Naive thymus-derived CD4-positive, alpha-beta T cell (primary cell): ENCODE measurements at regions not wholly inside any gene's neighbourhood (a gene's known extent, or its start where the extent isn't known, plus 50 kb on each side); places are given as distances from the start of the nearest gene placed in this dataset.

Experiments
- ATAC-seq: fragments of 150-1000 bp; cut with Tn5 transposase; 2 replicates; pipeline ENCODE4 v1.10.0; 2021; ENCODE audit warnings: mild to moderate bottlenecking, moderate library complexity
- CTCF ChIA-PET: fragments of 350-600 bp; sonication (Branson Sonifier 250); formaldehyde crosslinking; loops from one replicate; lab custom pipeline; 2021; ENCODE audit warnings: antibody characterized with exemption; lab: Charles Lee
- POLR2A ChIA-PET: fragments of 350-600 bp; sonication (Branson Sonifier 250); formaldehyde crosslinking; loops from one replicate; lab custom pipeline; 2021; ENCODE audit warnings: antibody characterized with exemption, inconsistent platforms; lab: Charles Lee
- DNase-seq, 9 donors: peaks; one replicate each; pipeline versions ENCODE4 v3.0.0 to v3.0.0-alpha.2; 2020 to 2022; ENCODE audit warnings: mixed read lengths in 1 of 9
- H3K27ac ChIP-seq: one replicate; pipeline ENCODE4 v1.7.0; 2013; ENCODE audit warnings: mild to moderate bottlenecking, low read depth, low read length, moderate library complexity
- H3K27me3 ChIP-seq, 2 donors: one replicate each; pipeline ENCODE4 v1.7.0; 2013; ENCODE audit warnings: low read length in 2 of 2, mild to moderate bottlenecking in 2 of 2, moderate library complexity in 2 of 2; ENCODE audit not compliant: control insufficient read depth in 2 of 2, insufficient read depth in 2 of 2
- H3K36me3 ChIP-seq, 3 experiments: 1 replicate in 2 of 3; 2 replicates in 1 of 3; pipeline ENCODE4 v1.7.0; 2013; ENCODE audit warnings: low read length in 3 of 3, mild to moderate bottlenecking in 3 of 3, moderate library complexity in 1 of 3; ENCODE audit not compliant: insufficient read depth in 3 of 3, control insufficient read depth in 2 of 3
- H3K4me1 ChIP-seq, 2 donors: one replicate each; pipeline ENCODE4 v1.7.0; 2013; ENCODE audit warnings: low read length in 2 of 2, mild to moderate bottlenecking in 2 of 2, moderate library complexity in 1 of 2; ENCODE audit not compliant: control insufficient read depth in 2 of 2, insufficient read depth in 2 of 2
- H3K4me3 ChIP-seq: 2 replicates; pipeline ENCODE4 v1.7.0; 2013; ENCODE audit warnings: mild to moderate bottlenecking, low read length
- H3K9me3 ChIP-seq, 3 experiments: 1 replicate in 2 of 3; 2 replicates in 1 of 3; pipeline ENCODE4 v1.7.0; 2013; ENCODE audit warnings: low read length in 3 of 3; ENCODE audit not compliant: control insufficient read depth in 2 of 3
- H3K27ac Mint-ChIP-seq, 9 donors: one replicate each; pipeline ENCODE4 v1.8.0; 2020 to 2022; ENCODE audit warnings: mixed read lengths in 9 of 9, mild to moderate bottlenecking in 8 of 9, moderate library complexity in 5 of 9, inconsistent platforms in 2 of 9
- H3K27me3 Mint-ChIP-seq, 5 donors: one replicate each; pipeline ENCODE4 v1.8.0; 2021 to 2022; ENCODE audit warnings: mixed read lengths in 5 of 5, mild to moderate bottlenecking in 1 of 5
- H3K36me3 Mint-ChIP-seq, 5 donors: one replicate each; pipeline ENCODE4 v1.8.0; 2020 to 2022; ENCODE audit warnings: mixed read lengths in 5 of 5, mild to moderate bottlenecking in 3 of 5, inconsistent platforms in 1 of 5
- H3K4me1 Mint-ChIP-seq, 7 donors: one replicate each; pipeline ENCODE4 v1.8.0; 2020 to 2022; ENCODE audit warnings: mixed read lengths in 7 of 7, mild to moderate bottlenecking in 3 of 7, inconsistent platforms in 1 of 7
- H3K4me3 Mint-ChIP-seq, 10 donors: one replicate each; pipeline ENCODE4 v1.8.0; 2020 to 2022; ENCODE audit warnings: mild to moderate bottlenecking in 10 of 10, mixed read lengths in 10 of 10, moderate library complexity in 6 of 10, inconsistent platforms in 2 of 10
- H3K9me3 Mint-ChIP-seq, 11 donors: one replicate each; pipeline ENCODE4 v1.8.0; 2020 to 2022; ENCODE audit warnings: mixed read lengths in 11 of 11, mild to moderate bottlenecking in 4 of 11, inconsistent platforms in 1 of 11, moderate library complexity in 1 of 11
- intact Hi-C, 2 donors: fragments of 100-400 bp; cut with micrococcal nuclease; formaldehyde crosslinking; loops; one replicate each; pipeline ENCODE4 v1.15.1; 2023

- no peaks in the 10 kb centered on the region for H3K36me3 Mint-ChIP-seq
- H3K27me3 Mint-ChIP-seq = peaks cover 5 to 14% (median 6%) of the 10 kb centered on the region in 5 donors
- no peaks in the 10 kb centered on the region for H3K4me1 Mint-ChIP-seq
- Histone ChIP-seq H3K27me3 (no peaks in the 10 kb centered on the region), H3K36me3 (no peaks in the 10 kb centered on the region), H3K9me3 (no peaks in the 10 kb centered on the region), H3K4me1 (no peaks in the 10 kb centered on the region), H3K27ac (no peak overlapping the region), H3K4me3 (no peak overlapping the region)
- ChIA-PET CTCF (no interaction called here), POLR2A (no interaction called here)
- DNase-seq (no peak), ATAC-seq (no peak)
- H3K9me3 Mint-ChIP-seq = peaks cover 0 to 3% (median 0%) of the 10 kb centered on the region in 11 donors
- intact Hi-C loops = no loop called here
- no peak overlapping the region for H3K27ac Mint-ChIP-seq
- peak overlapping the region in 1 of 10 donors; percentile 17 for H3K4me3 Mint-ChIP-seq
These were observed 64.3 kb downstream of the C9orf50 start for GRCh38 chr9:129556491-129557191.

- ChIA-PET CTCF (no interaction called here), POLR2A (no interaction called here)
- no peak overlapping the region for H3K27ac ChIP-seq
- H3K36me3 ChIP-seq = no peaks in the 10 kb centered on the region
- no peak overlapping the region for H3K4me3 Mint-ChIP-seq
- H3K9me3 Mint-ChIP-seq = peaks cover 0 to 3% (median 0%) of the 10 kb centered on the region in 11 donors
- peaks cover 0 to under 1% (median under 1%) of the 10 kb centered on the region in 7 donors for H3K4me1 Mint-ChIP-seq
- no peaks in the 10 kb centered on the region for H3K27me3 ChIP-seq
- intact Hi-C loops = no loop called here
- no peaks in the 10 kb centered on the region for H3K36me3 Mint-ChIP-seq
- H3K9me3 ChIP-seq = no peaks in the 10 kb centered on the region
- H3K4me3 ChIP-seq = no peak overlapping the region
- H3K4me1 ChIP-seq = no peaks in the 10 kb centered on the region
- peak overlapping the region in 1 of 9 donors; percentile 67 for H3K27ac Mint-ChIP-seq
- ATAC-seq (no peak), DNase-seq (no peak)
- H3K27me3 Mint-ChIP-seq = peaks cover 10 to 19% (median 16%) of the 10 kb centered on the region in 5 donors
These were observed 65.2 kb downstream of the C9orf50 start for GRCh38 chr9:129555512-129556215.

GRCh38 chr9:129554649-129555048, 66.3 kb downstream of the C9orf50 start:
- Histone ChIP-seq H3K27me3 (no peaks in the 10 kb centered on the region), H3K27ac (no peak overlapping the region), H3K4me3 (no peak overlapping the region), H3K4me1 (no peaks in the 10 kb centered on the region), H3K9me3 (no peaks in the 10 kb centered on the region), H3K36me3 (no peaks in the 10 kb centered on the region)
- H3K27ac Mint-ChIP-seq = no peak overlapping the region
- POLR2A ChIA-PET = no interaction called here
- CTCF ChIA-PET = no interaction called here
- ATAC-seq (no peak), DNase-seq (no peak)
- H3K9me3 Mint-ChIP-seq = peaks cover 0 to 3% (median 0%) of the 10 kb centered on the region in 11 donors
- no peak overlapping the region for H3K4me3 Mint-ChIP-seq
- intact Hi-C loops = no loop called here
- H3K4me1 Mint-ChIP-seq = peaks cover 0 to 4% (median 4%) of the 10 kb centered on the region in 7 donors
- H3K36me3 Mint-ChIP-seq = no peaks in the 10 kb centered on the region
- peaks cover 13 to 24% (median 20%) of the 10 kb centered on the region in 5 donors for H3K27me3 Mint-ChIP-seq

- Histone ChIP-seq H3K4me3 (no peak overlapping the region), H3K4me1 (no peaks in the 10 kb centered on the region), H3K9me3 (no peaks in the 10 kb centered on the region), H3K27me3 (no peaks in the 10 kb centered on the region), H3K36me3 (no peaks in the 10 kb centered on the region), H3K27ac (no peak overlapping the region)
- intact Hi-C loops = no loop called here
- Mint-ChIP-seq H3K4me3 (no peak overlapping the region), H3K36me3 (peaks cover 0 to 3% (median 0%) of the 10 kb centered on the region in 5 donors), H3K4me1 (peaks cover 0 to 12% (median 8%) of the 10 kb centered on the region in 7 donors), H3K9me3 (peaks cover 0 to 4% (median 0%) of the 10 kb centered on the region in 11 donors), H3K27ac (no peak overlapping the region), H3K27me3 (peaks cover 27 to 33% (median 30%) of the 10 kb centered on the region in 5 donors)
- no peak for ATAC-seq
- ChIA-PET POLR2A (no interaction called here), CTCF (interaction anchor here (0.7 kb wide), 1 partner anchor 422 kb away, joined by 3 read pairs; no protein-coding TSS in a partner anchor)
- no peak for DNase-seq
These were observed 67.6 kb downstream of the C9orf50 start for GRCh38 chr9:129553277-129553676.

GRCh38 chr9:129552064-129552463, 68.8 kb downstream of the C9orf50 start:
- H3K27ac Mint-ChIP-seq = no peak overlapping the region
- peaks cover 0 to 4% (median 0%) of the 10 kb centered on the region in 11 donors for H3K9me3 Mint-ChIP-seq
- Histone ChIP-seq H3K36me3 (no peaks in the 10 kb centered on the region), H3K4me3 (no peak overlapping the region), H3K27me3 (no peaks in the 10 kb centered on the region), H3K27ac (no peak overlapping the region), H3K4me1 (no peaks in the 10 kb centered on the region), H3K9me3 (no peaks in the 10 kb centered on the region)
- ATAC-seq (no peak), DNase-seq (no peak)
- POLR2A ChIA-PET = interaction anchor here (0.6 kb wide), 1 partner anchor 417 kb away, joined by 3 read pairs; no protein-coding TSS in a partner anchor
- CTCF ChIA-PET = interaction anchor here (0.5 to 0.8 kb wide), 2 partner anchors 17 to 88 kb away, joined by 3 to 4 read pairs; no protein-coding TSS in a partner anchor
- peaks cover 0 to 3% (median 0%) of the 10 kb centered on the region in 5 donors for H3K36me3 Mint-ChIP-seq
- H3K27me3 Mint-ChIP-seq = peaks cover 29 to 34% (median 33%) of the 10 kb centered on the region in 5 donors
- peak overlapping the region in 1 of 10 donors; percentile 23 for H3K4me3 Mint-ChIP-seq
- intact Hi-C loops = no loop called here
- peaks cover 0 to 12% (median 8%) of the 10 kb centered on the region in 7 donors for H3K4me1 Mint-ChIP-seq

GRCh38 chr9:129551393-129551973, 69.4 kb downstream of the C9orf50 start:
- H3K36me3 ChIP-seq = no peaks in the 10 kb centered on the region
- DNase-seq (no peak), ATAC-seq (no peak)
- no peaks in the 10 kb centered on the region for H3K4me1 ChIP-seq
- Mint-ChIP-seq H3K9me3 (peaks cover 0 to 4% (median 0%) of the 10 kb centered on the region in 11 donors), H3K27ac (no peak overlapping the region), H3K36me3 (peaks cover 0 to 3% (median 0%) of the 10 kb centered on the region in 5 donors), H3K4me1 (peaks cover 0 to 12% (median 8%) of the 10 kb centered on the region in 7 donors), H3K27me3 (peaks cover 30 to 40% (median 33%) of the 10 kb centered on the region in 5 donors), H3K4me3 (peak overlapping the region in 1 of 10 donors; percentile 79)
- H3K4me3 ChIP-seq = no peak overlapping the region
- no peaks in the 10 kb centered on the region for H3K27me3 ChIP-seq
- H3K27ac ChIP-seq = no peak overlapping the region
- intact Hi-C loops = no loop called here
- POLR2A ChIA-PET = no interaction called here
- no peaks in the 10 kb centered on the region for H3K9me3 ChIP-seq
- CTCF ChIA-PET = interaction anchor here (0.5 to 0.8 kb wide), 2 partner anchors 18 to 88 kb away, joined by 3 to 4 read pairs; no protein-coding TSS in a partner anchor
